A673 (cell line): ENCODE measurements at regions not wholly inside any gene's neighbourhood (a gene's known extent, or its start where the extent isn't known, plus 50 kb on each side); places are given as distances from the start of the nearest gene placed in this dataset.

Source experiments
- BruUV-seq: library from RNA; stranded (reverse); fragments of 400-500 nt; replicated peaks from 2 replicates; lab custom pipeline; 2021; lab: Mats Ljungman, UMichigan
- CTCF ChIA-PET: fragments of 300-600 bp; sonication (Branson Sonifier 250); formaldehyde crosslinking; loops from one replicate; lab custom pipeline; 2022; ENCODE audit warnings: antibody characterized with exemption; lab: Charles Lee
- POLR2A ChIA-PET: fragments of 300-600 bp; sonication (Branson Sonifier 250); formaldehyde crosslinking; loops from one replicate; lab custom pipeline; 2022; ENCODE audit warnings: antibody characterized with exemption; ENCODE audit not compliant: low non-redundant PET; lab: Charles Lee
- DNase-seq: peaks from one replicate; pipeline ENCODE4 v3.0.0-alpha.2; 2015; ENCODE audit warnings: low spot score
- H3K27ac ChIP-seq: fragments of 200-600 bp; sonication (generic); 2 replicates; pipeline ENCODE4 v1.5.1; 2016; ENCODE audit warnings: mixed run types, low read depth, mild to moderate bottlenecking, mixed read lengths, antibody characterized with exemption, low read length; ENCODE audit not compliant: poor library complexity, severe bottlenecking
- H3K27me3 ChIP-seq: fragments of 200-600 bp; sonication (generic); replicated peaks from 2 replicates; pipeline ENCODE4 v1.6.1; 2017; ENCODE audit warnings: mixed run types, low read depth, mild to moderate bottlenecking, mixed read lengths, antibody characterized with exemption, low read length; ENCODE audit not compliant: insufficient read depth, poor library complexity
- H3K36me3 ChIP-seq: fragments of 200-600 bp; sonication (generic); 2 replicates; pipeline ENCODE4 v1.6.1; 2016; ENCODE audit warnings: mixed run types, mild to moderate bottlenecking, mixed read lengths, antibody characterized with exemption, low read length; ENCODE audit not compliant: insufficient read depth, poor library complexity, severe bottlenecking
- H3K4me1 ChIP-seq: fragments of 200-600 bp; sonication (generic); 2 replicates; pipeline ENCODE4 v1.6.1; 2017; ENCODE audit warnings: mixed run types, mild to moderate bottlenecking, mixed read lengths, antibody characterized with exemption, low read length; ENCODE audit not compliant: insufficient read depth, poor library complexity, severe bottlenecking
- H3K4me3 ChIP-seq: fragments of 200-600 bp; sonication (generic); 2 replicates; pipeline ENCODE4 v1.5.1; 2016; ENCODE audit warnings: low read depth, mixed run types, mild to moderate bottlenecking, mixed read lengths, low read length; ENCODE audit not compliant: poor library complexity, severe bottlenecking
- H3K9me3 ChIP-seq: fragments of 200-600 bp; sonication (generic); 2 replicates; pipeline ENCODE4 v1.6.1; 2016; ENCODE audit warnings: mixed run types, low read depth, mild to moderate bottlenecking, mixed read lengths, antibody characterized with exemption, low read length; ENCODE audit not compliant: poor library complexity, severe bottlenecking
- CTCF ChIP-seq: fragments of 300-800, 200-600 bp; sonication (generic); conservative IDR thresholded peaks from 2 replicates; pipeline ENCODE4 v1.5.1; 2017; ENCODE audit warnings: low read depth, mild to moderate bottlenecking, antibody characterized with exemption, low read length, moderate library complexity, mixed read lengths
- EZH2 ChIP-seq: fragments of 200-600 bp; sonication (generic); IDR thresholded peaks from 2 replicates; pipeline ENCODE4 v1.6.1; 2017; ENCODE audit warnings: borderline replicate concordance, low read depth, mild to moderate bottlenecking, mixed read lengths, antibody characterized with exemption, low read length; ENCODE audit not compliant: poor library complexity, severe bottlenecking
- intact Hi-C: fragments of 100-400 bp; cut with micrococcal nuclease; formaldehyde crosslinking; loops from one replicate; pipeline ENCODE4 v1.10.0; 2022; ENCODE audit not compliant: unreplicated experiment

DNA sequence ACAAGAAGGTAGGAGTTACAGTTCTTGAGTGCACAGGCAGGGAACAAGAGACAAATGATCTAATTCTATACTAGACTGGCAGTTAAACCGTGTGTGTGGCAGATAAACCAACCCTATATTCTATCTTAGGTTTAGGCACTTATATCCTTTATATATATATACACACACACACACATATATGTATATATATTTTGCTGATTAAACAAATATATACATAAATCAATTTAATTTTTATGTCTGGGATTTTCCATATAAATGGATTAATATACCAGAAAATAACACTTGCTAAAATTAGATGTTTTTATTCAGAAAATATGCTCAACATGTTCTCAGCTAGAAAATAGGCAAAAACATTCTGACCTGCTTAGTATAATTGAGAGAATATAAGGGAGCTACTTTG, 887.9 kb upstream of the KLHL29 start:
- Histone ChIP-seq H3K27ac (no peak overlapping the region), H3K36me3 (no peaks in the 10 kb centered on the region), H3K4me3 (no peak overlapping the region), H3K9me3 (no peaks in the 10 kb centered on the region), H3K4me1 (no peaks in the 10 kb centered on the region), H3K27me3 (no peaks in the 10 kb centered on the region)
- no peak for DNase-seq
- intact Hi-C loops = no loop called here
- ChIA-PET CTCF (no interaction called here), POLR2A (no interaction called here)
- TF ChIP-seq CTCF (no peak), EZH2 (no peak)
- BruUV-seq = no TSS peak

GRCh38 chr2:22497789-22498188, 887.2 kb upstream of the KLHL29 start:
- BruUV-seq = no TSS peak
- no peak overlapping the region for H3K27ac ChIP-seq
- no peaks in the 10 kb centered on the region for H3K27me3 ChIP-seq
- no peak overlapping the region for H3K4me3 ChIP-seq
- no peak for DNase-seq
- no peaks in the 10 kb centered on the region for H3K9me3 ChIP-seq
- H3K36me3 ChIP-seq = no peaks in the 10 kb centered on the region
- no peak for TF ChIP-seq EZH2
- TF ChIP-seq CTCF = no peak
- intact Hi-C loops = no loop called here
- H3K4me1 ChIP-seq = no peaks in the 10 kb centered on the region
- POLR2A ChIA-PET = no interaction called here
- CTCF ChIA-PET = no interaction called here

DNA sequence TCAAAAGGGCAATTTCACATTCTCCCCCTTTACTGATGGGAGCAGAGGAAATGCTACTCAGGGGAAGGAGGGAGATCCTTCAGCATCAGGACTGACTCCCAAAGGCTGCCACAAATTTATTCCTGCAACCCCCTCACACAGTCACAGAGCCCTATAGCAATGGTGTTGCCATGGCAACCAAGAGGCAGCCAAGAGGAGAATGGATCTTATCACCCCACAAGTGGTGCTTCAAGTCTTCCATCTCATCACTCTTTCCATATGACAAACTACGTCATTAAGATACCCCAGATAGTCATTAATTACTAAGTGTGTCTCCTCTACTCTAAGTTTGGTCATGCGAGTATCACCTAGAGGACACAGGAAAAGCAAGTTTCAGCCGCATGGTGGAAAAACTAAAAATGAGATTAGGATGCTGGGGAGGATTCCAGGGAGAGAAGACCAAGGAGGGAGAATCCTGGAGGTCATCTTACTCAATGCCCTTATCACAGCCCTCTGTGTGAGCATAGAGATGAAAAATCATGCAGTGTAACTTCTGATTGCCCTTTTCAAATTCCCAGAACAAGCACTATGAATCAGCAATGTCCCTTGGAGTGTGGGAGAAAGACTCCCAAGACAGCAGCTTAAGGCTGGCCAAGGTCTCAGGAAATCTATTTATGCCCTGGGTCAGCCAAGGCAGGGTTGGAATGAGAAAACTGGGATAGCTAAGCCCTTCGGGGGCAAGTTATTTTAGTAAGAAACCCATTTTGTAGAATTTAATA, 885.7 kb upstream of the KLHL29 start:
- no peaks in the 10 kb centered on the region for H3K36me3 ChIP-seq
- no TSS peak for BruUV-seq
- intact Hi-C loops = no loop called here
- no peaks in the 10 kb centered on the region for H3K4me1 ChIP-seq
- H3K27me3 ChIP-seq = no peaks in the 10 kb centered on the region
- POLR2A ChIA-PET = no interaction called here
- no peak for DNase-seq
- H3K9me3 ChIP-seq = no peaks in the 10 kb centered on the region
- no peak overlapping the region for H3K4me3 ChIP-seq
- no peak overlapping the region for H3K27ac ChIP-seq
- TF ChIP-seq CTCF (no peak), EZH2 (no peak)
- CTCF ChIA-PET = no interaction called here
